ENCODE measurements at regions not wholly inside any gene's neighbourhood (a gene's known extent, or its start where the extent isn't known, plus 50 kb on each side); places are given as distances from the start of the nearest gene placed in this dataset.

- H3K9me3 ChIP-seq = no peaks in the 10 kb centered on the region
- no peak for DNase-seq
- ATAC-seq (ENCODE audit: low FRiP score in 2 of 2) = no peak
- TF ChIP-seq POLR2A (IDR thresholded peaks at IDR 0.05) = no peak
- no peak for TF ChIP-seq EP300 (IDR thresholded peaks at IDR 0.05)
- no peak for TF ChIP-seq POLR2AphosphoS5 (IDR thresholded peaks at IDR 0.05)
- TF ChIP-seq, protein P1, sequence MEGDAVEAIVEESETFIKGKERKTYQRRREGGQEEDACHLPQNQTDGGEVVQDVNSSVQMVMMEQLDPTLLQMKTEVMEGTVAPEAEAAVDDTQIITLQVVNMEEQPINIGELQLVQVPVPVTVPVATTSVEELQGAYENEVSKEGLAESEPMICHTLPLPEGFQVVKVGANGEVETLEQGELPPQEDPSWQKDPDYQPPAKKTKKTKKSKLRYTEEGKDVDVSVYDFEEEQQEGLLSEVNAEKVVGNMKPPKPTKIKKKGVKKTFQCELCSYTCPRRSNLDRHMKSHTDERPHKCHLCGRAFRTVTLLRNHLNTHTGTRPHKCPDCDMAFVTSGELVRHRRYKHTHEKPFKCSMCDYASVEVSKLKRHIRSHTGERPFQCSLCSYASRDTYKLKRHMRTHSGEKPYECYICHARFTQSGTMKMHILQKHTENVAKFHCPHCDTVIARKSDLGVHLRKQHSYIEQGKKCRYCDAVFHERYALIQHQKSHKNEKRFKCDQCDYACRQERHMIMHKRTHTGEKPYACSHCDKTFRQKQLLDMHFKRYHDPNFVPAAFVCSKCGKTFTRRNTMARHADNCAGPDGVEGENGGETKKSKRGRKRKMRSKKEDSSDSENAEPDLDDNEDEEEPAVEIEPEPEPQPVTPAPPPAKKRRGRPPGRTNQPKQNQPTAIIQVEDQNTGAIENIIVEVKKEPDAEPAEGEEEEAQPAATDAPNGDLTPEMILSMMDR (IDR thresholded peaks at IDR 0.05) = no peak
- no peaks in the 10 kb centered on the region for H3K36me3 ChIP-seq
- no peaks in the 10 kb centered on the region for H3K27me3 ChIP-seq
- no peak overlapping the region for H3K4me3 ChIP-seq
- 48 to 63% methylated on average over 3 of the region's 3 CpGs for WGBS, 2 donors
- H3K27ac ChIP-seq = no peak overlapping the region
- no peaks in the 10 kb centered on the region for H3K4me1 ChIP-seq
These were observed 398.8 kb downstream of the ZSWIM6 start for GRCh38 chr5:61730866-61731265.

- ATAC-seq (ENCODE audit: low FRiP score in 2 of 2) (no peak), DNase-seq (no peak)
- Histone ChIP-seq H3K9me3 (no peaks in the 10 kb centered on the region), H3K36me3 (no peaks in the 10 kb centered on the region), H3K4me3 (no peak overlapping the region), H3K4me1 (no peaks in the 10 kb centered on the region), H3K27me3 (no peaks in the 10 kb centered on the region), H3K27ac (no peak overlapping the region)
- TF ChIP-seq EP300 (IDR thresholded peaks at IDR 0.05) (no peak), POLR2AphosphoS5 (IDR thresholded peaks at IDR 0.05) (no peak), POLR2A (IDR thresholded peaks at IDR 0.05) (no peak)
- TF ChIP-seq, protein P1 (IDR thresholded peaks at IDR 0.05) = no peak
- 59 to 77% methylated on average over 5 to 6 of the region's 6 CpGs for WGBS, 2 donors
These were observed 399.3 kb downstream of the ZSWIM6 start for GRCh38 chr5:61731267-61731945.

- Histone ChIP-seq H3K4me1 (no peaks in the 10 kb centered on the region), H3K9me3 (no peaks in the 10 kb centered on the region), H3K4me3 (no peak overlapping the region), H3K27me3 (no peaks in the 10 kb centered on the region), H3K27ac (no peak overlapping the region), H3K36me3 (no peaks in the 10 kb centered on the region)
- WGBS, 2 donors = 60 to 64% methylated on average over 5 of the region's 5 CpGs
- no peak for ATAC-seq (ENCODE audit: low FRiP score in 2 of 2)
- no peak for TF ChIP-seq POLR2A (IDR thresholded peaks at IDR 0.05)
- TF ChIP-seq EP300 (IDR thresholded peaks at IDR 0.05) = no peak
- TF ChIP-seq, protein P1 (IDR thresholded peaks at IDR 0.05) = no peak
- no peak for TF ChIP-seq POLR2AphosphoS5 (IDR thresholded peaks at IDR 0.05)
- DNase-seq = no peak
These were observed 399.9 kb downstream of the ZSWIM6 start for GRCh38 chr5:61731946-61732314.

- Histone ChIP-seq H3K9me3 (no peaks in the 10 kb centered on the region), H3K4me3 (no peak overlapping the region), H3K36me3 (no peaks in the 10 kb centered on the region), H3K27me3 (no peaks in the 10 kb centered on the region), H3K27ac (no peak overlapping the region), H3K4me1 (no peaks in the 10 kb centered on the region)
- peak in 1 of 2 donors; percentile 64 for ATAC-seq (ENCODE audit: low FRiP score in 2 of 2)
- DNase-seq = peak in 1 of 2 donors; percentile 60
- no peak for TF ChIP-seq POLR2AphosphoS5 (IDR thresholded peaks at IDR 0.05)
- no peak for TF ChIP-seq EP300 (IDR thresholded peaks at IDR 0.05)
- TF ChIP-seq, protein P1 (IDR thresholded peaks at IDR 0.05) = no peak
- 65 to 69% methylated on average over 12 of the region's 12 CpGs for WGBS, 2 donors
These were observed 400.3 kb downstream of the ZSWIM6 start for GRCh38 chr5:61732369-61732768.

GRCh38 chr5:61732796-61733195 lies 400.7 kb downstream of the ZSWIM6 start:
- Histone ChIP-seq H3K4me1 (no peaks in the 10 kb centered on the region), H3K9me3 (no peaks in the 10 kb centered on the region), H3K27me3 (no peaks in the 10 kb centered on the region), H3K27ac (no peak overlapping the region), H3K4me3 (no peak overlapping the region), H3K36me3 (no peaks in the 10 kb centered on the region)
- DNase-seq = no peak
- no peak for ATAC-seq (ENCODE audit: low FRiP score in 2 of 2)
- WGBS, 2 donors = 86 to 94% methylated on average over 18 of the region's 18 CpGs
- TF ChIP-seq, protein P1 (IDR thresholded peaks at IDR 0.05) = no peak
- TF ChIP-seq POLR2A (IDR thresholded peaks at IDR 0.05) (no peak), POLR2AphosphoS5 (IDR thresholded peaks at IDR 0.05) (no peak), EP300 (IDR thresholded peaks at IDR 0.05) (no peak)
